NCI-H1436 treated with DMSO at 0.1 percent for 48 hours (cell line): ENCODE measurements at regions not wholly inside any gene's neighbourhood (a gene's known extent, or its start where the extent isn't known, plus 50 kb on each side); places are given as distances from the start of the nearest gene placed in this dataset.

Experiments
- DNase-seq: peaks from one replicate; lab custom pipeline; 2025; lab: John Stamatoyannopoulos, UW

GRCh38 chr7:106482091-106482490 is 178.9 kb downstream of the CCDC71L start:
- DNase-seq: no peak

GRCh38 chr7:106480616-106481031 is 180.3 kb downstream of the CCDC71L start:
- no peak for DNase-seq

GRCh38 chr7:106480161-106480579 is 180.8 kb downstream of the CCDC71L start:
- no peak for DNase-seq

GRCh38 chr7:106476751-106477150 is 184.2 kb downstream of the CCDC71L start:
- no peak for DNase-seq

GRCh38 chr7:106472741-106473140 is 188.0 kb upstream of the NAMPT start:
- DNase-seq: no peak

- DNase-seq: no peak
These were observed 187.1 kb upstream of the NAMPT start for GRCh38 chr7:106471686-106472440.

- no peak for DNase-seq
These were observed 186.2 kb upstream of the NAMPT start for GRCh38 chr7:106471021-106471420.

- DNase-seq: no peak
These were observed 182.1 kb upstream of the NAMPT start for GRCh38 chr7:106466867-106467266.

- DNase-seq: no peak
These were observed 181.1 kb upstream of the NAMPT start for GRCh38 chr7:106465704-106466468.

- no peak for DNase-seq
These were observed 179.9 kb upstream of the NAMPT start for GRCh38 chr7:106464651-106465050.

- no peak for DNase-seq
These were observed 179.2 kb upstream of the NAMPT start for GRCh38 chr7:106463851-106464611.

- no peak for DNase-seq
These were observed 178.2 kb upstream of the NAMPT start for GRCh38 chr7:106462914-106463482.

GRCh38 chr7:106462365-106462859 is 177.6 kb upstream of the NAMPT start:
- no peak for DNase-seq

GRCh38 chr7:106460792-106461254 is 176.0 kb upstream of the NAMPT start:
- no peak for DNase-seq

GRCh38 chr7:106459397-106460072 is 174.8 kb upstream of the NAMPT start:
- no peak for DNase-seq

- DNase-seq: no peak
These were observed 172.9 kb upstream of the NAMPT start for GRCh38 chr7:106457678-106458077.

GRCh38 chr7:106456329-106456728 is 171.5 kb upstream of the NAMPT start:
- no peak for DNase-seq

GRCh38 chr7:106452031-106452851 is 167.5 kb upstream of the NAMPT start:
- DNase-seq: no peak

- no peak for DNase-seq
These were observed 166.4 kb upstream of the NAMPT start for GRCh38 chr7:106451171-106451570.

GRCh38 chr7:106450716-106451115 is 165.9 kb upstream of the NAMPT start:
- no peak for DNase-seq
